ENCODE measurements at regions not wholly inside any gene's neighbourhood (a gene's known extent, or its start where the extent isn't known, plus 50 kb on each side); places are given as distances from the start of the nearest gene placed in this dataset.

DNA sequence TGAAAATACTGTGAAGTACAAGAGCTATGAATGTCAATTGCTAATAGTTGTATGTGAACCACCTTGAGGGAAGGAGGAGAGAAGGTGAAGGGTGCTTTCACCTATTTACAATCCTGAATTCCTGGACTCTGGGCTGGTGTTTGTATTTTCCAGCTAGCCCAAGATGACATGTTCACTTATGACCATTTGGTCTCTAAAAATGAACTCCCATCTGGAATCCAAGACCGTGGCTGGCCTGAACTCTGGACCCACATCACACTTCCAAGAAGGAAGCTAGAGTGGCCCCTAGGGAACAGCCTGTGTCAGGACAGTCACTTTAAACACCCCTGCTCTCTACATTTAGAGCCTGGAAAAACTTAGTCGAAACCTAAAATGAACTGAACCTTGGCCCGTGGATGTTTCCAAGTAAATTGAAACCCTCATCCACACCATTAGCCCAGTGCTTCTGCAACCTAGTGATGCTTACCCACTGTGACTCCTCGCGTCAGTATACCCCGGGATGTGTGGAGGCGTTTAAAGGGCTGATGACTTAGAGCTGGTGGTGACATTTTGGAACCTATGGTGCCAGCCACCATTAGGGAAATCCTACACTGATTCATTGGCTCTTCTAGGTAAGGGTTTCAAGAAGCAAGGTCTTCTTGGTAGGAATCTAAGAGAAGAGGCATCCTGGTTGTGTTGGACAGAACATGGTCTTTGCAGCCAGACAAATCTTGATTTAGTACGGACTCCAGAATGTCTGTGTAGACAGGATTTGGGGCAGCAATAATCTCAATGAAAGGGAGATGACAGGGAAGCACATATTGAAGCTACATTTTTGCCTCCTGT, 171.5 kb upstream of the IRF2BP2 start:
- H4K20me1 ChIP-seq (replicated peaks; ENCODE audit: control insufficient read depth, insufficient read depth, low read length) = no peaks in the 10 kb centered on the region
- peak; percentile 59 to 67 (median 65) for DNase-seq (ENCODE audit: extremely low read depth in 1 of 4, low spot score in 3 of 4)
- no peaks in the 10 kb centered on the region for H3K36me3 ChIP-seq (ENCODE audit: control insufficient read depth, insufficient read depth, low read length)
- peaks cover 50 to 55% of the 10 kb centered on the region in 2 experiments for H3K27me3 ChIP-seq (ENCODE audit: control insufficient read depth in 2 of 2, insufficient read depth in 2 of 2, low read length in 2 of 2)
- FAIRE-seq = no peak
- peaks cover 9 to 15% of the 10 kb centered on the region in 2 experiments for H3K4me1 ChIP-seq (replicated peaks in 1 of 2; ENCODE audit: control insufficient read depth in 2 of 2, insufficient read depth in 2 of 2, low read length in 2 of 2)
- WGBS (ENCODE audit: insufficient coverage, low coverage, missing lambda C conversion rate) = 12% methylated on average over 8 of the region's 8 CpGs
- no peak overlapping the region for H3K27ac ChIP-seq (ENCODE audit: extremely low read depth, low read depth, low read length)
- no peak overlapping the region for H3K4me2 ChIP-seq (ENCODE audit: insufficient read depth, low read length)
- no peaks in the 10 kb centered on the region for H3K9me3 ChIP-seq (replicated peaks; ENCODE audit: control insufficient read depth, insufficient read depth, low read depth, low read length)
- in situ Hi-C loops (cut with MboI) (no loop called here), intact Hi-C loops (cut with micrococcal nuclease) (no loop called here)
- peak overlapping the region; percentile 7; the same call in 1 of the 2 replicates for H2AFZ ChIP-seq (ENCODE audit: low read depth, low read length)
- ATAC-seq = peak; percentile 81
- no peaks in the 10 kb centered on the region for H3K79me2 ChIP-seq (ENCODE audit: control insufficient read depth, insufficient read depth, low read length)
- H3K9me1 ChIP-seq (ENCODE audit: control insufficient read depth, insufficient read depth, low read length) = no peaks in the 10 kb centered on the region
- ChIA-PET CTCF (ENCODE audit: low intra/inter-chr PET ratio) (no interaction called here), POLR2A (interaction anchor here (0.6 to 1.2 kb wide), 5 partner anchors 49 to 289 kb away, joined by 3 to 4 read pairs (median 3); no protein-coding TSS in a partner anchor)
- no peak overlapping the region for H3K9ac ChIP-seq (ENCODE audit: insufficient read depth in 1 of 2, low read depth in 2 of 2, low read length in 2 of 2)
- no TSS peak for BruUV-seq (replicated peaks)
- no peak overlapping the region for H3K4me3 ChIP-seq
- TF ChIP-seq, protein P1, sequence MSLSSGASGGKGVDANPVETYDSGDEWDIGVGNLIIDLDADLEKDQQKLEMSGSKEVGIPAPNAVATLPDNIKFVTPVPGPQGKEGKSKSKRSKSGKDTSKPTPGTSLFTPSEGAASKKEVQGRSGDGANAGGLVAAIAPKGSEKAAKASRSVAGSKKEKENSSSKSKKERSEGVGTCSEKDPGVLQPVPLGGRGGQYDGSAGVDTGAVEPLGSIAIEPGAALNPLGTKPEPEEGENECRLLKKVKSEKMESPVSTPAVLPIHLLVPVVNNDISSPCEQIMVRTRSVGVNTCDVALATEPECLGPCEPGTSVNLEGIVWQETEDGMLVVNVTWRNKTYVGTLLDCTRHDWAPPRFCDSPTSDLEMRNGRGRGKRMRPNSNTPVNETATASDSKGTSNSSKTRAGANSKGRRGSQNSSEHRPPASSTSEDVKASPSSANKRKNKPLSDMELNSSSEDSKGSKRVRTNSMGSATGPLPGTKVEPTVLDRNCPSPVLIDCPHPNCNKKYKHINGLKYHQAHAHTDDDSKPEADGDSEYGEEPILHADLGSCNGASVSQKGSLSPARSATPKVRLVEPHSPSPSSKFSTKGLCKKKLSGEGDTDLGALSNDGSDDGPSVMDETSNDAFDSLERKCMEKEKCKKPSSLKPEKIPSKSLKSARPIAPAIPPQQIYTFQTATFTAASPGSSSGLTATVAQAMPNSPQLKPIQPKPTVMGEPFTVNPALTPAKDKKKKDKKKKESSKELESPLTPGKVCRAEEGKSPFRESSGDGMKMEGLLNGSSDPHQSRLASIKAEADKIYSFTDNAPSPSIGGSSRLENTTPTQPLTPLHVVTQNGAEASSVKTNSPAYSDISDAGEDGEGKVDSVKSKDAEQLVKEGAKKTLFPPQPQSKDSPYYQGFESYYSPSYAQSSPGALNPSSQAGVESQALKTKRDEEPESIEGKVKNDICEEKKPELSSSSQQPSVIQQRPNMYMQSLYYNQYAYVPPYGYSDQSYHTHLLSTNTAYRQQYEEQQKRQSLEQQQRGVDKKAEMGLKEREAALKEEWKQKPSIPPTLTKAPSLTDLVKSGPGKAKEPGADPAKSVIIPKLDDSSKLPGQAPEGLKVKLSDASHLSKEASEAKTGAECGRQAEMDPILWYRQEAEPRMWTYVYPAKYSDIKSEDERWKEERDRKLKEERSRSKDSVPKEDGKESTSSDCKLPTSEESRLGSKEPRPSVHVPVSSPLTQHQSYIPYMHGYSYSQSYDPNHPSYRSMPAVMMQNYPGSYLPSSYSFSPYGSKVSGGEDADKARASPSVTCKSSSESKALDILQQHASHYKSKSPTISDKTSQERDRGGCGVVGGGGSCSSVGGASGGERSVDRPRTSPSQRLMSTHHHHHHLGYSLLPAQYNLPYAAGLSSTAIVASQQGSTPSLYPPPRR (CRISPR knock-in tag; IDR thresholded peaks at IDR 0.05; ENCODE audit: borderline replicate concordance) = no peak
- TF ChIP-seq, protein P2, sequence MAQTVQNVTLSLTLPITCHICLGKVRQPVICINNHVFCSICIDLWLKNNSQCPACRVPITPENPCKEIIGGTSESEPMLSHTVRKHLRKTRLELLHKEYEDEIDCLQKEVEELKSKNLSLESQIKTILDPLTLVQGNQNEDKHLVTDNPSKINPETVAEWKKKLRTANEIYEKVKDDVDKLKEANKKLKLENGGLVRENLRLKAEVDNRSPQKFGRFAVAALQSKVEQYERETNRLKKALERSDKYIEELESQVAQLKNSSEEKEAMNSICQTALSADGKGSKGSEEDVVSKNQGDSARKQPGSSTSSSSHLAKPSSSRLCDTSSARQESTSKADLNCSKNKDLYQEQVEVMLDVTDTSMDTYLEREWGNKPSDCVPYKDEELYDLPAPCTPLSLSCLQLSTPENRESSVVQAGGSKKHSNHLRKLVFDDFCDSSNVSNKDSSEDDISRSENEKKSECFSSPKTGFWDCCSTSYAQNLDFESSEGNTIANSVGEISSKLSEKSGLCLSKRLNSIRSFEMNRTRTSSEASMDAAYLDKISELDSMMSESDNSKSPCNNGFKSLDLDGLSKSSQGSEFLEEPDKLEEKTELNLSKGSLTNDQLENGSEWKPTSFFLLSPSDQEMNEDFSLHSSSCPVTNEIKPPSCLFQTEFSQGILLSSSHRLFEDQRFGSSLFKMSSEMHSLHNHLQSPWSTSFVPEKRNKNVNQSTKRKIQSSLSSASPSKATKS (CRISPR knock-in tag; IDR thresholded peaks at IDR 0.05) = no peak
- no peak for TF ChIP-seq ZNF217 (CRISPR knock-in tag; IDR thresholded peaks at IDR 0.05)
- peak; percentile 26 for TF ChIP-seq ZFP36 (IDR thresholded peaks at IDR 0.05; ENCODE audit: low read depth, low read length, partially characterized antibody)
- TF ChIP-seq ZNF316 (IDR thresholded peaks at IDR 0.05) = no peak
- no peak for TF ChIP-seq GABPA (tag; conservative IDR thresholded peaks at IDR 0.05; ENCODE audit: low read depth)
- no peak for TF ChIP-seq ZNF282 (CRISPR knock-in tag; IDR thresholded peaks at IDR 0.05)
- no peak for TF ChIP-seq HDAC8 (tag; IDR thresholded peaks at IDR 0.05)
- TF ChIP-seq, protein P3, sequence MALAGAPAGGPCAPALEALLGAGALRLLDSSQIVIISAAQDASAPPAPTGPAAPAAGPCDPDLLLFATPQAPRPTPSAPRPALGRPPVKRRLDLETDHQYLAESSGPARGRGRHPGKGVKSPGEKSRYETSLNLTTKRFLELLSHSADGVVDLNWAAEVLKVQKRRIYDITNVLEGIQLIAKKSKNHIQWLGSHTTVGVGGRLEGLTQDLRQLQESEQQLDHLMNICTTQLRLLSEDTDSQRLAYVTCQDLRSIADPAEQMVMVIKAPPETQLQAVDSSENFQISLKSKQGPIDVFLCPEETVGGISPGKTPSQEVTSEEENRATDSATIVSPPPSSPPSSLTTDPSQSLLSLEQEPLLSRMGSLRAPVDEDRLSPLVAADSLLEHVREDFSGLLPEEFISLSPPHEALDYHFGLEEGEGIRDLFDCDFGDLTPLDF (CRISPR knock-in tag; IDR thresholded peaks at IDR 0.05) = no peak
- TF ChIP-seq FOXA3 (CRISPR knock-in tag; conservative IDR thresholded peaks at IDR 0.05 in 1 of 2, IDR thresholded peaks at IDR 0.05 in 1 of 2) = no peak
- TF ChIP-seq RCOR1 (IDR thresholded peaks at IDR 0.05; ENCODE audit: borderline replicate concordance in 1 of 2, low read depth in 2 of 2, low read length in 2 of 2) = peak in 1 of 2 experiments; percentile 59; a peak in 1 of 4 replicates
- no peak for TF ChIP-seq WHSC1 (IDR thresholded peaks at IDR 0.05; ENCODE audit: low read length)
- TF ChIP-seq LCOR (CRISPR knock-in tag; IDR thresholded peaks at IDR 0.05) = no peak
- TF ChIP-seq PYGO2 (tag; IDR thresholded peaks at IDR 0.05) = no peak

Measured in K562 (cell line).